ENCODE measurements at regions not wholly inside any gene's neighbourhood (a gene's known extent, or its start where the extent isn't known, plus 50 kb on each side); places are given as distances from the start of the nearest gene placed in this dataset.
A peak's percentile ranks its signal among the peaks of the same experiment; 100 is the strongest.
"Not testable (repeated sequence)": the region's sequence is repeated elsewhere in the genome, so short reads cannot be mapped to it uniquely, and the experiment has no call there.

GRCh38 chr10:78212060-78212785 is 178.6 kb downstream of the RPS24 start:
- no peak for DNase-seq

DNA sequence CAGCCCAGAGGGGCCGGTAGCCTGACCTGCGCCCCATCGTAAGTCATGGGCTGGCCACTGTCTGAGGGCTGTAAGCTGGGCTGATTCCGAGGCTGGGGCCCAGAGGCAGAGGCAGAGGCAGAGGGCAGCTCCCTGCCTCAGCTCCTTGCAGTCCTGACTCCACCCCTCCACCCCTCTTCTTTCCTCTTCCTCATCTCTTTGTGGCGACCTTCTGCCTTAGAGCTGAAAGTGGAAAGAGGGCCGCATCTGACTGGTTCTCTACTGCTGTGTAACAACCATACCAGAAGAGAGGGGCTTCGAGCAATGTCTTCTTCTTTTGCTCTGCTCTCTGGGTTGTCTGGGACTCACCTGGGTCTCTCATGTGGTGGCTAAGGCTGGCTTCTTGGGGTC is 179.1 kb downstream of the RPS24 start:
- no peak for DNase-seq

DNA sequence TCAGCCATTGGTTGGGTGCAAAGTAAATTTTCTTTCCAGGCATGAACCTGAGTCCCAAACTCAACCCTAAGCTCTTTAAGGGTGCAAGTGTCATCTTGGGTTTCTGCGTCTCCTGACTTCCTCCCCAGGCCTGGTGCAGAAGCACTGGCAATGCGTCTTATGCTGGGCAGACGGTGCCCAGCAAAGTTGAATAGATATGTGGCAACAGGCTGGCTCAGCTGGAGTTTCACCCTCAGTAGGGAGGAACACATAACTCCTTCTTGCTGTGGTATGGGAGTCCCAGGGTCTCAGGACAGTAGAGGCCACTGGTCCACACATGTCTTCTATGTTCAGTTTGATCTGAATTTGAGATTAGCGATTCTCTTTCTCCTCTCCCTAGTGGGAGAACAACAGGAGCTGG is 181.3 kb downstream of the RPS24 start:
- DNase-seq = no peak

GRCh38 chr10:78215645-78216044 is 182.0 kb downstream of the RPS24 start:
- peak; percentile 43 for DNase-seq

- no peak for DNase-seq
Measured at GRCh38 chr10:78217336-78217735, 183.7 kb downstream of the RPS24 start.

- DNase-seq = no peak
Measured at GRCh38 chr10:78218798-78219490, 185.3 kb downstream of the RPS24 start.

- DNase-seq = not testable (repeated sequence)
Measured at GRCh38 chr10:78219568-78219967, 185.9 kb downstream of the RPS24 start.

GRCh38 chr10:78220781-78221180 is 187.1 kb downstream of the RPS24 start:
- DNase-seq = no peak

GRCh38 chr10:78222096-78222790 is 188.6 kb downstream of the RPS24 start:
- no peak for DNase-seq

DNA sequence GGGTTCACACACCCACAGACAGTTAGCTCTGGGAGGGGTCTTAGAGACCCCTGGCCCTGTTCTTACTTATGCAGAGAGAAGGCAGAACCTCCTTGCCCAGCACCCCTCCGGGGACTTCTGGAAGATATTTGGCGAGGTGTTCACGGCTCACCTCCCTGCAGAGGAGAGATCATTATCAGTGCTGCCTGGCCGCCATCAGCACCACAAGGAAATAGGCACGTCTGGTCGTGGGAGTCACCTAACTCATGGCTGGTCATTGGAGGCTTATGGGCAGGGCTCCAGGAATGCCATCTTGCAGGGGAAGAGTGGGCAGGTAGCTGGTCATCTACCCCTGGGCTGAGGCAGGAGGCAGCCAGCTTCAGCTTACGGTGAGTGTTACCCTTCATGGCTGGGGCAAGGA is 189.4 kb downstream of the RPS24 start:
- no peak for DNase-seq

GRCh38 chr10:78224602-78225001 is 190.9 kb downstream of the RPS24 start:
- DNase-seq = no peak

DNA sequence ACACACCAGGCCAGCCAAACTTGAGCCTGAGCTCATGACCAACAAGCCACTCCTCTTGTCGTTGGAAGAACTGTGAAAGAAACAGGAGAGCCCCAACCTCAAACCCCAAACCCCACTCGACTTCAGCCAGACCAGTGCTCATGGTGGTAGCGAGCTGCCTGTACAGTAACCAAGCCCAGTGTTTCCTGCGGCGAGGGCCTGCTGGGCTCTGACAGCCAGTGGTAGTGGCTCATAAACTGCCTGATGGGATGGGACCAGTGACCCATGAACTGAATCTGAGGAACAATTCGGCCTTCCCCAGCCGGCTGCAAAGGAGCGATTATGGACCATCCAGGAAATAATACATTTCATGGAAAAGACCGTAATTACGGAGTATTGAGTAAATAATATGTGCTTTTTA is 191.9 kb downstream of the RPS24 start:
- DNase-seq = no peak

DNA sequence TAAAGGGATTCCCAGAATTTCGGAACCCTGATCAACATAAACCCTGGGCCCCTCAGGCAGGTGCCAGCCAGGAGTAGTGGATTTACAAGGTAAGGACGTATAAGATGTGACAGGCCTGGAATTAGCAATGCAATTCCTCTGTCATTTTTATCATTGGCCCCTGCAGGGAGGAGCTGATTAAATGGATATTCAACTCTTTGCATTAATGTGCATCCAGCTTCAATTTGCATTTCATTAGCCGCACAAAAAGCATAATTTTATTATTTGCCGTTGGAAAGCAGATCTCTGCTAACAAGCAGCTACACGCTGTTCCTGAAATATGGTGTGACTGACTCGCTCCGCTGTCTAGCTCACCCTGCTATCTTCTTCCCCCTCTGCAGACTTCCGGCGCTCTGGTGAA is 195.8 kb downstream of the RPS24 start:
- no peak for DNase-seq

DNA sequence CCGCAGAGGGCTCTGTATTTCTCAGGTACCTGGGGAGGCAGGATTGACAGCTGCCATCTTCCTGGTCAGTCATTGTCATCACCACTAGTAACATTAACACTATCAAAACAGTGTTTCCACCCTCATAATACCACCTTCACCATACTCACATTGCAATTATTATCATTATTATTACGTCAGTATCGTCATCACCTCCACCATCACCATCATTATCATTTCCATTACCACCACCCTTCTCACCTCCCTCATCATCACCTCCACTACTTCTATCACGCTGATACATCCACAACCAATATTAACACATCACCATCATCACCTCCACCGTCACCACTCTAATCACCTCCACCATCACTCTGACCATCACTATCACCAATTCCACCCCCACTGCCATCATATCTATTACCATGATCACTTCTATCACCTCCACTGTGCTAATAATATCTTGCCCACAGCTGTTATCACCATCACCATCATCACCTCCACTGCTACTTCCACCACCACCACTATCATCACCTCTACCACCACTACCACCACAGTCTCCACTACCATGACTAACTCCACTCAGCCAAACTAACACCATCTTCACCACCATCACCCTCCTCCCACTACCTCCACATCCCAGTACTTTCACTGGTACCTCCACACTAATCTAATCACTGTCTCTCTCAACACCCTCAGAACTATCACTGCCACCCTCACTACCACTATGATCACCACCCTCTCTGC is 196.4 kb downstream of the RPS24 start:
- no peak for DNase-seq

DNA sequence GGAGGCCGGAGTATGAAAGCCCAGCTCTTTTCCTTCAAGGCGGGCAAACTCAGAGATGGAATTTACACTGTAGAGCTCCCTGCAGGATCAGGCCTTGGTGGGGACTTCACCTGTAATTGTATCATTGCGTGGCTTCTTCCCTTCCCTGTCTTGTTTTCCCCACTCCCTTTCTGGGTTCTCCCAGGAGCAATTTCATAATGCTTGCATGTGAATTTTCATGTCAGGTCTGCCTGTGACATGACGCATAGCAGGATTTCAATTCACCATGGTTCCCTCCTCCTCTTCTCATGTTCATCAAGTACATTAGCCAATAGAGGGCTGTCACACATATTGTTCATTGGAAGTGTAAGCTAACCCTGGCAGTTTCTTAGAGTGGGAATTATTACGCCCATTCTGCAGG is 197.7 kb downstream of the RPS24 start:
- DNase-seq = no peak

DNA sequence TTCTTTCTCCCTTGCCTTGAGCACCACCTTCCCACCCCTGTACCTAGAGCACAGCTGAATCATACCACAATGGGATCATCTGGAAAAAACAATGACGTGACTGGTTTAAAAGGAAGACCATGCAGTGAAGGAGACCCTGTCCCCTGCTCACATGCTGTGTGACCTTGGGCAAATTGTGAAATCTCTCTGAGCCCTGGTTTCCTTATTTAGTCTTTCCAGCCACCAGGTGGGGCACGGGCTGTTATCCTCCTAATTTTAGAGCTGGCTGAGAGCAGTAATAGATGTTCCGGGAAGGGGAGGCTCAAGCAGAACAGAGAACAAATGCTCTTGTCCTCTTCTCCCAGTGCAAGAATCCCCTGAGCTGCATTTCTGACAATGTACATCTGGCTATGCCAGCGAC is 198.3 kb downstream of the RPS24 start:
- no peak for DNase-seq

DNA sequence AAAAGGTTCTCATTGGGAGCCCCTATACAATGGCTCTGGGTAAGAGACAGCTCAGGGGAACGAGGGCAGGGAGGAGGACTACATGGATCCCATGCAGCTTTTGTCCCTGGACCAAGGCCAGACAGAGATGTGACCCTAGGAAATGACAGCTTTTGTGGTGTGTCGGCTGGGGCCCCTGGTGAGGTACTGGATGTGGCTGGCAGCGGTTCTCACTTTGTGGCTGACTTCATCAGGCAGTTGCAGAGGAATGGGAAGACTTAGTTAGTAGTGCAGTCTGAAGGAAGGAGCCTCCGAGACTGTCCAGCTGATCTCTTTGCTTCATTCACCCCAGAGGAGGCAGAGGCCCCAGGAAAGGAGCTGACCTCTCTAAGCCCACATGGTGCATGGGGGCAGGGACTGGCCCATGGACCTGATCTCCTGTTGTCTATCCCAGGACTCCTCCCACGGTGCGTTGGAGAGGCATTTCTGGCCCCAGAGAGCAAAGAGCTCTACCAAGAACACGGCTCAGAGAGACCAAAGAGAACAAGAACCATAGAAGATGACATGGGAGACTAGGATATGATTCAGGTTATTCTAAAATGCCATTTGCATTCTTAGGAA is 202.9 kb downstream of the RPS24 start:
- DNase-seq = no peak

DNA sequence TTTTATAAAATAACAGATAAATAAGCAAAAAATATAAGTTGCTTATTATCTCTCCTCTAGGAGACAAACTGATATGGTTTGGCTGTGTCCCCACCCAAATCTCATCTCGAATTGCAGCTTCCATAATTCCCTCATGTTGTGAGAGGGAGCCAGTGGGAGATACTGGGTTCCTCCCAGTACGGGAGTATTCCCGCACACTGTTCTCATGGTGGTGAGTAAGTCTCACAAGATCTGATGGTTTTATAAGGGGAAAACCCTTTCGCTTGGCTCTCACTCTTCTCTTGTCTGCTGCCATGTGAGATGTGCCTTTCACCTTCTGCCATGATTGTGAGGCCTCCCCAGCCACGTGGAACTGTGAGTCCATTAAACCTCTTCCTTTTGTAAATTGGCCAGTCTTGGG is 204.3 kb downstream of the RPS24 start:
- DNase-seq = not testable (repeated sequence)

DNA sequence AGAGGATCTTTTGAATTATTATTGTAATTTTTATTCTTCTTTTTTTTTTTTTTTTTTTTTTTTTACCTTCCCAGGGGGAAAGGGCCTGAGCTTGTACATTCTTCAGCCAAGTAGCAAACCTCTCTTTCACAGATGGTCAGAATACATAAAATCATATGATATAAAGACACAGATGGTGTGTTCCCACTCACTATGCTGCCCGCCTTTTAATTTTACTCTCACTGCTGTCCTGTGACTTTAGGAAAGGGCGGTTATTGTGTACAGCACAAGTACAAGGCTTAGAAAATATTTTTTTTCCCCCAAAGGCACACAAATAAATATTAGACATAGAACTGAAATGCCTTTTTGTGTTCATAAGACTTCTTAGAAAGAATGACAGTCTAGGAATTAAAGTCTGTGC is 213.6 kb downstream of the RPS24 start:
- no peak for DNase-seq

GRCh38 chr10:78247821-78248220 is 214.2 kb downstream of the RPS24 start:
- DNase-seq = no peak

- DNase-seq = no peak
Measured at GRCh38 chr10:78248651-78249464, 215.2 kb downstream of the RPS24 start.

GRCh38 chr10:78249690-78250089 is 216.0 kb downstream of the RPS24 start:
- no peak for DNase-seq
